ENCODE measurements at regions not wholly inside any gene's neighbourhood (a gene's known extent, or its start where the extent isn't known, plus 50 kb on each side); places are given as distances from the start of the nearest gene placed in this dataset.

GRCh38 chr4:96149894-96150293 is 310.0 kb downstream of the PDHA2 start:
- no peak for FAIRE-seq
- H3K9ac ChIP-seq (ENCODE audit: low read length in 3 of 3) = no peak overlapping the region

GRCh38 chr4:96150466-96150865 is 310.6 kb downstream of the PDHA2 start:
- no peak for FAIRE-seq

More at GRCh38 chr4:96149894-96150293, 310.0 kb downstream of the PDHA2 start:
- no peak for TF ChIP-seq CTCF (IDR thresholded peaks at IDR 0.05; ENCODE audit: borderline replicate concordance, extremely low read depth, insufficient read depth)
- no peaks in the 10 kb centered on the region for H3K36me3 ChIP-seq (ENCODE audit: control insufficient read depth in 2 of 3, insufficient read depth in 3 of 3, low read length in 3 of 3)
- no peak overlapping the region for H3K27ac ChIP-seq (ENCODE audit: low read depth in 2 of 2, low read length in 2 of 2)
- H3K27me3 ChIP-seq (ENCODE audit: control insufficient read depth, insufficient read depth, low read length) = no peaks in the 10 kb centered on the region
- H3K9me3 ChIP-seq (ENCODE audit: control insufficient read depth in 2 of 3, insufficient read depth in 1 of 3, low read length in 3 of 3) = no peaks in the 10 kb centered on the region
- peak in 1 of 5 donors; percentile 21 for DNase-seq
- H3K4me3 ChIP-seq (ENCODE audit: low read length in 3 of 3) = no peak overlapping the region
- intact Hi-C loops (cut with DNase I) = no loop called here
- no peaks in the 10 kb centered on the region for H3K4me1 ChIP-seq (ENCODE audit: control insufficient read depth in 2 of 3, insufficient read depth in 2 of 3, low read depth in 1 of 3, low read length in 3 of 3)

GRCh38 chr4:96152824-96153223 is 312.9 kb downstream of the PDHA2 start:
- H3K36me3 ChIP-seq (ENCODE audit: control insufficient read depth in 2 of 3, insufficient read depth in 3 of 3, low read length in 3 of 3) = no peaks in the 10 kb centered on the region
- no peak overlapping the region for H3K4me3 ChIP-seq (ENCODE audit: low read length in 3 of 3)
- intact Hi-C loops (cut with DNase I) = no loop called here
- H3K9ac ChIP-seq (ENCODE audit: low read length in 3 of 3) = no peak overlapping the region
- H3K9me3 ChIP-seq (ENCODE audit: control insufficient read depth in 2 of 3, insufficient read depth in 1 of 3, low read length in 3 of 3) = no peaks in the 10 kb centered on the region
- H3K27me3 ChIP-seq (ENCODE audit: control insufficient read depth, insufficient read depth, low read length) = no peaks in the 10 kb centered on the region
- TF ChIP-seq CTCF (IDR thresholded peaks at IDR 0.05; ENCODE audit: borderline replicate concordance, extremely low read depth, insufficient read depth) = no peak
- H3K27ac ChIP-seq (ENCODE audit: low read depth in 2 of 2, low read length in 2 of 2) = no peak overlapping the region
- DNase-seq (no peak), FAIRE-seq (no peak)
- no peaks in the 10 kb centered on the region for H3K4me1 ChIP-seq (ENCODE audit: control insufficient read depth in 2 of 3, insufficient read depth in 2 of 3, low read depth in 1 of 3, low read length in 3 of 3)

More at GRCh38 chr4:96150466-96150865, 310.6 kb downstream of the PDHA2 start:
- intact Hi-C loops (cut with DNase I) = no loop called here
- Histone ChIP-seq H3K36me3 (ENCODE audit: control insufficient read depth in 2 of 3, insufficient read depth in 3 of 3, low read length in 3 of 3) (no peaks in the 10 kb centered on the region), H3K4me3 (ENCODE audit: low read length in 3 of 3) (no peak overlapping the region), H3K9me3 (ENCODE audit: control insufficient read depth in 2 of 3, insufficient read depth in 1 of 3, low read length in 3 of 3) (no peaks in the 10 kb centered on the region), H3K9ac (ENCODE audit: low read length in 3 of 3) (no peak overlapping the region), H3K27me3 (ENCODE audit: control insufficient read depth, insufficient read depth, low read length) (no peaks in the 10 kb centered on the region), H3K27ac (ENCODE audit: low read depth in 2 of 2, low read length in 2 of 2) (no peak overlapping the region), H3K4me1 (ENCODE audit: control insufficient read depth in 2 of 3, insufficient read depth in 2 of 3, low read depth in 1 of 3, low read length in 3 of 3) (no peaks in the 10 kb centered on the region)
- no peak for DNase-seq
- no peak for TF ChIP-seq CTCF (IDR thresholded peaks at IDR 0.05; ENCODE audit: borderline replicate concordance, extremely low read depth, insufficient read depth)

GRCh38 chr4:96154676-96155075 is 314.8 kb downstream of the PDHA2 start:
- H3K27me3 ChIP-seq (ENCODE audit: control insufficient read depth, insufficient read depth, low read length) = no peaks in the 10 kb centered on the region
- H3K4me3 ChIP-seq (ENCODE audit: low read length in 3 of 3) = no peak overlapping the region
- H3K36me3 ChIP-seq (ENCODE audit: control insufficient read depth in 2 of 3, insufficient read depth in 3 of 3, low read length in 3 of 3) = no peaks in the 10 kb centered on the region
- H3K4me1 ChIP-seq (ENCODE audit: control insufficient read depth in 2 of 3, insufficient read depth in 2 of 3, low read depth in 1 of 3, low read length in 3 of 3) = no peaks in the 10 kb centered on the region
- FAIRE-seq (no peak), DNase-seq (no peak)
- no peaks in the 10 kb centered on the region for H3K9me3 ChIP-seq (ENCODE audit: control insufficient read depth in 2 of 3, insufficient read depth in 1 of 3, low read length in 3 of 3)
- no peak overlapping the region for H3K27ac ChIP-seq (ENCODE audit: low read depth in 2 of 2, low read length in 2 of 2)
- intact Hi-C loops (cut with DNase I) = no loop called here
- no peak for TF ChIP-seq CTCF (IDR thresholded peaks at IDR 0.05; ENCODE audit: borderline replicate concordance, extremely low read depth, insufficient read depth)
- no peak overlapping the region for H3K9ac ChIP-seq (ENCODE audit: low read length in 3 of 3)

Data from kidney (tissue), 13 donors.